Neural crest cell (in vitro differentiated cells): ENCODE measurements at regions not wholly inside any gene's neighbourhood (a gene's known extent, or its start where the extent isn't known, plus 50 kb on each side); places are given as distances from the start of the nearest gene placed in this dataset.

Experiments
- DNase-seq: peaks from one replicate; pipeline ENCODE4 v3.0.0; 2021; ENCODE audit warnings: low read depth, mixed read lengths, low spot score
- H3K27ac Mint-ChIP-seq: one replicate; pipeline ENCODE4 v1.8.0; 2021; ENCODE audit warnings: mild to moderate bottlenecking, mixed read lengths; ENCODE audit not compliant: unreplicated experiment
- H3K27me3 Mint-ChIP-seq: 2 replicates; pipeline ENCODE4 v1.8.0; 2021; ENCODE audit warnings: low read depth, mild to moderate bottlenecking, mixed read lengths
- H3K36me3 Mint-ChIP-seq: 2 replicates; pipeline ENCODE4 v1.8.0; 2021; ENCODE audit warnings: low read depth, mild to moderate bottlenecking, mixed read lengths
- H3K4me1 Mint-ChIP-seq: 2 replicates; pipeline ENCODE4 v1.8.0; 2021; ENCODE audit warnings: mixed read lengths
- H3K4me3 Mint-ChIP-seq: one replicate; pipeline ENCODE4 v1.8.0; 2021; ENCODE audit warnings: mild to moderate bottlenecking, mixed read lengths
- H3K9me3 Mint-ChIP-seq: 2 replicates; pipeline ENCODE4 v1.8.0; 2021; ENCODE audit warnings: mixed read lengths
- CTCF ChIP-seq: fragments of 200-600 bp; sonication (generic); conservative IDR thresholded peaks from 2 replicates; pipeline ENCODE4 v1.5.0; 2021; ENCODE audit warnings: antibody characterized with exemption, mild to moderate bottlenecking

GRCh38 chr14:97724265-97724731 lies 927.1 kb downstream of the VRK1 start:
- no peak overlapping the region for H3K4me3 Mint-ChIP-seq
- no peak overlapping the region for H3K27ac Mint-ChIP-seq
- peaks cover 7% of the 10 kb centered on the region for H3K4me1 Mint-ChIP-seq
- peaks cover 3% of the 10 kb centered on the region for H3K36me3 Mint-ChIP-seq
- no peak for DNase-seq
- peaks cover 8% of the 10 kb centered on the region for H3K9me3 Mint-ChIP-seq
- no peaks in the 10 kb centered on the region for H3K27me3 Mint-ChIP-seq
- TF ChIP-seq CTCF: no peak

GRCh38 chr14:97726676-97727075 lies 929.5 kb downstream of the VRK1 start:
- TF ChIP-seq CTCF: no peak
- Mint-ChIP-seq H3K9me3 (peaks cover 7% of the 10 kb centered on the region), H3K27me3 (peaks cover 2% of the 10 kb centered on the region), H3K4me3 (no peak overlapping the region), H3K36me3 (peaks cover 1% of the 10 kb centered on the region), H3K4me1 (peaks cover 7% of the 10 kb centered on the region), H3K27ac (no peak overlapping the region)
- no peak for DNase-seq

GRCh38 chr14:97730706-97731105 lies 933.5 kb downstream of the VRK1 start:
- Mint-ChIP-seq H3K36me3 (no peaks in the 10 kb centered on the region), H3K4me1 (no peaks in the 10 kb centered on the region), H3K27ac (no peak overlapping the region), H3K9me3 (peaks cover 6% of the 10 kb centered on the region), H3K4me3 (no peak overlapping the region), H3K27me3 (peaks cover 2% of the 10 kb centered on the region)
- DNase-seq: no peak
- TF ChIP-seq CTCF: no peak

GRCh38 chr14:97731800-97732199 lies 934.6 kb downstream of the VRK1 start:
- Mint-ChIP-seq H3K4me1 (no peaks in the 10 kb centered on the region), H3K27me3 (peaks cover 2% of the 10 kb centered on the region), H3K27ac (no peak overlapping the region), H3K4me3 (no peak overlapping the region), H3K36me3 (no peaks in the 10 kb centered on the region), H3K9me3 (peaks cover 6% of the 10 kb centered on the region)
- DNase-seq: no peak
- no peak for TF ChIP-seq CTCF

GRCh38 chr14:97747316-97747715 lies 950.1 kb downstream of the VRK1 start:
- no peak for TF ChIP-seq CTCF
- Mint-ChIP-seq H3K27ac (no peak overlapping the region), H3K36me3 (no peaks in the 10 kb centered on the region), H3K4me3 (no peak overlapping the region), H3K4me1 (no peaks in the 10 kb centered on the region), H3K27me3 (no peaks in the 10 kb centered on the region), H3K9me3 (no peaks in the 10 kb centered on the region)
- no peak for DNase-seq

GRCh38 chr14:97748616-97749015 lies 951.4 kb downstream of the VRK1 start:
- H3K27me3 Mint-ChIP-seq: no peaks in the 10 kb centered on the region
- no peak for DNase-seq
- TF ChIP-seq CTCF: no peak
- no peak overlapping the region for H3K4me3 Mint-ChIP-seq
- H3K27ac Mint-ChIP-seq: no peak overlapping the region
- no peaks in the 10 kb centered on the region for H3K36me3 Mint-ChIP-seq
- no peaks in the 10 kb centered on the region for H3K4me1 Mint-ChIP-seq
- H3K9me3 Mint-ChIP-seq: no peaks in the 10 kb centered on the region
